ENCODE measurements at regions not wholly inside any gene's neighbourhood (a gene's known extent, or its start where the extent isn't known, plus 50 kb on each side); places are given as distances from the start of the nearest gene placed in this dataset.

GRCh38 chr1:195450794-195451193 lies 1157.4 kb downstream of the KCNT2 start:
- TF ChIP-seq GATA2 (IDR thresholded peaks at IDR 0.05; ENCODE audit: low read depth, low read length) (no peak), GATA3 (IDR thresholded peaks at IDR 0.05; ENCODE audit: low read depth, low read length) (no peak)

DNA sequence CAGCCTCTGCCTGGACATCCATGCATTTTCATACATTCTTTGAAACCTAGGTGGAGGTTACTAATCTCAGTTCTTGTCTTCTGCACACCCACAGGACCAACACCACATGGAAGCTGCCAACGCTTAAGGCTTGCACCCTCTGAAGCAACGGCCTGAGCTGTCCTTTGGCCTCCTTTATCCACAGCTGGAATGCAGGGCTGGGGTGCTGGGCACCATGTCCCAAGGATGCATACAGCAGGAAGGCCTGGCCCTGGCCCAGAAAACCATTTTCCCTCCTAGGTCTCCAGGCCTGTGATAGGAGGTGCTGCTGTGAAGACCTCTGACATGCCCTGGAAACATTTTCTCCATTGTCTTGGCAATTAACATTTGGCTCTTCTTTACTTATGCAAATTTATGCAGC lies 1168.6 kb downstream of the KCNT2 start:
- no peak for TF ChIP-seq GATA3 (IDR thresholded peaks at IDR 0.05; ENCODE audit: low read depth, low read length)
- no peak for TF ChIP-seq GATA2 (IDR thresholded peaks at IDR 0.05; ENCODE audit: low read depth, low read length)

DNA sequence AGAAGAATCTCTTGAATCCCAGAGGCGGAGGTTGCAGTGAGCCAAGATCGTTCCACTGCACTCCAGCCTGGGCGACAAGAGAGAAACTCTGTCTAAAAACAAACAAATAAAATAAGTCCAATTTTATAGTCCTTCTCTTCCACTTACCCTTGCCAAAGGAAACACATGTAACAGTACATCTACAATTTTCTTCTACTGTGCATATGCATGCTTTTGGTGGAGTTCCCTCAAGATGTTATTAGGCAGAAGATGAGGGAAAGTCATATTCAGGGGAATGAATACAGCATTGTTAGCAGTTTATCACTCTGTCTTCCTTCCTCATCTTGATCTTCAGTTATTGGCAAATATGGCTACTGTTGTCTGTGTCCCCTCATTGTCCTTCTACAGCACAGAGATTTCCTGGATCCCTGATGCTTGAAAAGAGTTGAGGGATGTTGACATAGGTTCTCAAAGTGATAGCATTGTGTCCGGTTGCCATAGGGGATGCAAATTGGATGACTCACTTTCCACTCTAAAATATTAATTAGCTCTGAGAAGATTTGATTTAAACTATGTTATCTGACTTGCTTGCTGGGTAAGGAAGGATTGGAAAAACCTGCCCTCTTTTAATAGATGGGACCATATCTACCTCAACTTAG lies 1173.6 kb downstream of the KCNT2 start:
- TF ChIP-seq GATA3 (IDR thresholded peaks at IDR 0.05; ENCODE audit: low read depth, low read length) (no peak), GATA2 (IDR thresholded peaks at IDR 0.05; ENCODE audit: low read depth, low read length) (no peak)

DNA sequence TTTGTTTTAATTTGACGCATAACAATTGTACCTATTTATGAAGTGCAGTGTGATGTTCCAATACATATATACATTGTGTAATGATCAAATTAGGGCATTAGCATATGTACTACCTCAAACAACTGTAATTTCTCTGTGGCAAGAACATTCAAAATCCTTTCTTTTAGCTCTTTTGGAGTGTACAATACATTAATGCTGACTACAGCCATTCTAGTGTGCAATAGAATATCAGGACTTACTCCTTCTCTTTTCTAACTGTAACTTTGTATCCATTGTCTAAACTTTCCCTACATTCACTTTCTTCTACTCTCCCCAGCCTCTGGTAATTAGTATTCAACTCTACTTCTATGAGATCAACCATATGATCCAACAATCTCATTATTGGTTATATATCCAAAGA lies 1177.4 kb downstream of the KCNT2 start:
- TF ChIP-seq GATA2 (IDR thresholded peaks at IDR 0.05; ENCODE audit: low read depth, low read length) (no peak), GATA3 (IDR thresholded peaks at IDR 0.05; ENCODE audit: low read depth, low read length) (no peak)

GRCh38 chr1:195428927-195429326 lies 1179.3 kb downstream of the KCNT2 start:
- TF ChIP-seq GATA2 (IDR thresholded peaks at IDR 0.05; ENCODE audit: low read depth, low read length): no peak
- no peak for TF ChIP-seq GATA3 (IDR thresholded peaks at IDR 0.05; ENCODE audit: low read depth, low read length)

GRCh38 chr1:195415584-195415983 lies 1192.7 kb downstream of the KCNT2 start:
- no peak for TF ChIP-seq GATA3 (IDR thresholded peaks at IDR 0.05; ENCODE audit: low read depth, low read length)
- no peak for TF ChIP-seq GATA2 (IDR thresholded peaks at IDR 0.05; ENCODE audit: low read depth, low read length)

- no peak for TF ChIP-seq GATA2 (IDR thresholded peaks at IDR 0.05; ENCODE audit: low read depth, low read length)
- TF ChIP-seq GATA3 (IDR thresholded peaks at IDR 0.05; ENCODE audit: low read depth, low read length): no peak
Measured at GRCh38 chr1:195394567-195394966, 1213.7 kb downstream of the KCNT2 start.

GRCh38 chr1:195376190-195376589 lies 1232.0 kb downstream of the KCNT2 start:
- no peak for TF ChIP-seq GATA3 (IDR thresholded peaks at IDR 0.05; ENCODE audit: low read depth, low read length)
- TF ChIP-seq GATA2 (IDR thresholded peaks at IDR 0.05; ENCODE audit: low read depth, low read length): no peak

DNA sequence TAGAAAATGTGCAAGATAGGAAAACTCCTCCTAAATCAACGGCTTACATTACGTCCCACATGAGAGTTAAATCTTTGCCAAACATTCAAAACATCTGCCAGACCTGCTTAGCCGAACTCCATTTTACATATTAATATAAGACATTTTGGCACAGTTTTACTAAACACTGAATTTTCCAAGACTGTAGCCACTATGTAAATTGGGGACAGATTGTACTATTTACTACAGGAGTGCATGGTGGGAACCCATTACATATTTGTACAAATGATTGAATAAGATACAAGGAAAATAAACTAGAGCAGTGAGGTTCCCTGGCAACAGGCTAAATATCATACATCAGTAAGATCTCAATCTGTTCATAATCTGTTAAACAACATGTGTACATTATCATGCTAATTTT lies 1234.4 kb downstream of the KCNT2 start:
- TF ChIP-seq GATA2 (IDR thresholded peaks at IDR 0.05; ENCODE audit: low read depth, low read length): no peak
- no peak for TF ChIP-seq GATA3 (IDR thresholded peaks at IDR 0.05; ENCODE audit: low read depth, low read length)

DNA sequence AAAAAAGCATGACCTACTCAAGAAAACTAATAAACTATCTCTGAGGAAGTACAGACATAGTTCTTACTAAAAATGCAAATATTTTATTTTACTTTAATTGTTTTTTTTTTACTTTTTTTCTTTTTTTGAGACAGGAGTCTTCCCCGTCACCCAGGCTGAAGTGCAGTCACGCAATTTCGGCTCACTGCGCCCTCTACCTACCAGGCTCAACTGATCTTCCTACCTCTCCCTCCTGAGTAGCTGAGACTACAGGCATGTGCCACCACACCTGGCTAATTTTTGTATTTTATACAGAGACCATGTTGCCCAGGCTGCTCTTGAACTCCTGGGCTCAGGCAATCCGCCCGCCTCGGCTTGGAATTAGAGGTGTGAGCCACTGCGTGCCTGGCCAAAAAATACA lies 1263.1 kb downstream of the KCNT2 start:
- TF ChIP-seq GATA2 (IDR thresholded peaks at IDR 0.05; ENCODE audit: low read depth, low read length) (no peak), GATA3 (IDR thresholded peaks at IDR 0.05; ENCODE audit: low read depth, low read length) (no peak)

GRCh38 chr1:195337646-195338045 lies 1270.6 kb downstream of the KCNT2 start:
- no peak for TF ChIP-seq GATA3 (IDR thresholded peaks at IDR 0.05; ENCODE audit: low read depth, low read length)
- TF ChIP-seq GATA2 (IDR thresholded peaks at IDR 0.05; ENCODE audit: low read depth, low read length): no peak

GRCh38 chr1:195336812-195337211 lies 1271.4 kb downstream of the KCNT2 start:
- no peak for TF ChIP-seq GATA2 (IDR thresholded peaks at IDR 0.05; ENCODE audit: low read depth, low read length)
- no peak for TF ChIP-seq GATA3 (IDR thresholded peaks at IDR 0.05; ENCODE audit: low read depth, low read length)

- no peak for TF ChIP-seq GATA2 (IDR thresholded peaks at IDR 0.05; ENCODE audit: low read depth, low read length)
- no peak for TF ChIP-seq GATA3 (IDR thresholded peaks at IDR 0.05; ENCODE audit: low read depth, low read length)
Measured at GRCh38 chr1:195335541-195335940, 1272.7 kb downstream of the KCNT2 start.

DNA sequence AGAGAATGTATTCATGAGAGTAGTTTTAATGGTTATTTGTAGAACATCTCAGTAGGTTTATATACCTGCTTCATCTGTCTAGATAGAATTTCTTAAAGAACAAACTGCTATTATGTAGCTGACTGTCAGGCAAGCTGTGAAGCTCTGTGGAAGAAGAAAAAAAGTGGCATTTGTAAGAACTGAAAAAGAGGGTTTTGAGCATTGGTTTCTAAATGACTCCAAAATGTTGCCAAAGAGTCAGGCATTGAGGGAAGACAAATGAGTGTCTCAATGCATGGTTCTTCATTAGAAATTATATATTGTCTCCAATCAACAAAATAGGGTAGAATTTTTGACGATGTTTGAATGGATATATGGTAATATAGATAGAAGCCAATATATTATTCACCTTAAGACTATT lies 1276.1 kb downstream of the KCNT2 start:
- TF ChIP-seq GATA3 (IDR thresholded peaks at IDR 0.05; ENCODE audit: low read depth, low read length) (no peak), GATA2 (IDR thresholded peaks at IDR 0.05; ENCODE audit: low read depth, low read length) (no peak)

DNA sequence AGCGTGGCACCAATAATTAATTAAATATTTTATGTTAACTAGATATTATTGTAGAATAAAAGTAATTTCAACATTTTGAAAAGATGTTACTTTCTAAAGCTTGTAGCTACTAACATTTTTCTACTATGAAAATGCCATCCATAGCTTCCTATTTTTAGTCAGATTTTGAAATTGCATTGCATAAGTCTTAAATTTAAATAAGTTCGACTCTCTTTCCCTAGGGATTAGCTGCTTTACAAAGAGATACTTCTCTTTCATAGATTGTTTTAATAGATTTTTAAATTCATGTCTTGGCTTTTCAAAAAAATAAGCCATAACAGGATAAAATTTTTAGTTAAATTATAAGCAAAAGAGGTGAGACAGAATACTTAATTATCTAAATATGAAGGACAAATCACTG lies 1279.6 kb downstream of the KCNT2 start:
- TF ChIP-seq GATA2 (IDR thresholded peaks at IDR 0.05; ENCODE audit: low read depth, low read length) (no peak), GATA3 (IDR thresholded peaks at IDR 0.05; ENCODE audit: low read depth, low read length) (no peak)

GRCh38 chr1:195328102-195328501 lies 1280.1 kb downstream of the KCNT2 start:
- TF ChIP-seq GATA3 (IDR thresholded peaks at IDR 0.05; ENCODE audit: low read depth, low read length) (no peak), GATA2 (IDR thresholded peaks at IDR 0.05; ENCODE audit: low read depth, low read length) (no peak)
